ENCODE measurements at regions not wholly inside any gene's neighbourhood (a gene's known extent, or its start where the extent isn't known, plus 50 kb on each side); places are given as distances from the start of the nearest gene placed in this dataset.

GRCh38 chr1:199843861-199844260 is 183.6 kb upstream of the NR5A2 start:
- TF ChIP-seq CTCF (IDR thresholded peaks at IDR 0.05; ENCODE audit: insufficient read depth, low read depth, low read length) = no peak
- TF ChIP-seq EZH2 (IDR thresholded peaks at IDR 0.05; ENCODE audit: insufficient read depth, low read length) = no peak

Measured in astrocyte (in vitro differentiated cells and primary cell).